GM12874 (cell line): ENCODE measurements at regions not wholly inside any gene's neighbourhood (a gene's known extent, or its start where the extent isn't known, plus 50 kb on each side); places are given as distances from the start of the nearest gene placed in this dataset.

Experiments
- CTCF ChIP-seq: IDR thresholded peaks from 2 replicates; pipeline ENCODE4 v1.5.1; 2011; ENCODE audit warnings: low read depth, mild to moderate bottlenecking, control low read depth, low read length, moderate library complexity; ENCODE audit not compliant: insufficient read depth

GRCh38 chr6:134676307-134677281 is 273.3 kb downstream of the ALDH8A1 start:
- no peak for TF ChIP-seq CTCF

- TF ChIP-seq CTCF, result no peak
Measured at GRCh38 chr6:134675110-134676054, 274.5 kb downstream of the ALDH8A1 start.

GRCh38 chr6:134674562-134674961 is 275.3 kb downstream of the ALDH8A1 start:
- TF ChIP-seq CTCF, result no peak

GRCh38 chr6:134669485-134669884 is 280.4 kb downstream of the ALDH8A1 start:
- TF ChIP-seq CTCF, result no peak

GRCh38 chr6:134667111-134667510 is 282.8 kb downstream of the ALDH8A1 start:
- TF ChIP-seq CTCF, result no peak

GRCh38 chr6:134666125-134666524 is 283.8 kb downstream of the ALDH8A1 start:
- TF ChIP-seq CTCF, result no peak
